ENCODE measurements at regions not wholly inside any gene's neighbourhood (a gene's known extent, or its start where the extent isn't known, plus 50 kb on each side); places are given as distances from the start of the nearest gene placed in this dataset.

DNA sequence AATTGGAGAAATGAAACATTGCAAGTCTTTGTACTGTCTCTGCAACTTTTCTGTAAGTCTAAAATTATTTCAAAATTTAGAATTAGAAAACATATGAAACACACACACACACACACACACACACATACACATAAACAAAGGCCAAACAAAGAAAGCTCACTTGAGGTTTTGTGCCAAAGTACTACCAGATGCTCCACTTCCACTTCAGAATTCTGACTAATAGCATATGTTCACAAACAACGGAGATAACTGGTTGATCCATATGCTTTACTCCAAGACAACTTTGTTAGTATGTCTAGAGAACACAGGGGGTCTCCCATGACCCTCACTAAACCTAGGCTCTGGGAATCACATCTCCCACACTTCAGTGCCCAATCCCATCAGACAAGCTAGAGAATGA is 133.8 kb upstream of the CLEC14A start:
- no peak for TF ChIP-seq EZH2 (IDR thresholded peaks at IDR 0.05)
- TF ChIP-seq, protein P1, sequence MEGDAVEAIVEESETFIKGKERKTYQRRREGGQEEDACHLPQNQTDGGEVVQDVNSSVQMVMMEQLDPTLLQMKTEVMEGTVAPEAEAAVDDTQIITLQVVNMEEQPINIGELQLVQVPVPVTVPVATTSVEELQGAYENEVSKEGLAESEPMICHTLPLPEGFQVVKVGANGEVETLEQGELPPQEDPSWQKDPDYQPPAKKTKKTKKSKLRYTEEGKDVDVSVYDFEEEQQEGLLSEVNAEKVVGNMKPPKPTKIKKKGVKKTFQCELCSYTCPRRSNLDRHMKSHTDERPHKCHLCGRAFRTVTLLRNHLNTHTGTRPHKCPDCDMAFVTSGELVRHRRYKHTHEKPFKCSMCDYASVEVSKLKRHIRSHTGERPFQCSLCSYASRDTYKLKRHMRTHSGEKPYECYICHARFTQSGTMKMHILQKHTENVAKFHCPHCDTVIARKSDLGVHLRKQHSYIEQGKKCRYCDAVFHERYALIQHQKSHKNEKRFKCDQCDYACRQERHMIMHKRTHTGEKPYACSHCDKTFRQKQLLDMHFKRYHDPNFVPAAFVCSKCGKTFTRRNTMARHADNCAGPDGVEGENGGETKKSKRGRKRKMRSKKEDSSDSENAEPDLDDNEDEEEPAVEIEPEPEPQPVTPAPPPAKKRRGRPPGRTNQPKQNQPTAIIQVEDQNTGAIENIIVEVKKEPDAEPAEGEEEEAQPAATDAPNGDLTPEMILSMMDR (IDR thresholded peaks at IDR 0.05) = no peak
- no peak for TF ChIP-seq EZH2phosphoT487 (IDR thresholded peaks at IDR 0.05)

All from neural progenitor cell (in vitro differentiated cells).